ENCODE measurements at regions not wholly inside any gene's neighbourhood (a gene's known extent, or its start where the extent isn't known, plus 50 kb on each side); places are given as distances from the start of the nearest gene placed in this dataset.
"Not testable (repeated sequence)": the region's sequence is repeated elsewhere in the genome, so short reads cannot be mapped to it uniquely, and the experiment has no call there.

- no peak for DNase-seq
- intact Hi-C loops (cut with DNase I), result no loop called here
Measured at GRCh38 chr2:150122871-150123613, 364.4 kb downstream of the RND3 start.

- intact Hi-C loops (cut with DNase I), result no loop called here
- DNase-seq, result no peak
Measured at GRCh38 chr2:150122156-150122555, 365.3 kb downstream of the RND3 start.

- intact Hi-C loops (cut with DNase I), result no loop called here
- no peak for DNase-seq
Measured at GRCh38 chr2:150120326-150120955, 367.0 kb downstream of the RND3 start.

- intact Hi-C loops (cut with DNase I), result no loop called here
- DNase-seq, result no peak
Measured at GRCh38 chr2:150119819-150120218, 367.6 kb downstream of the RND3 start.

GRCh38 chr2:150114089-150114488 is 373.4 kb downstream of the RND3 start:
- intact Hi-C loops (cut with DNase I); DNase-seq: not testable (repeated sequence)

- intact Hi-C loops (cut with DNase I), result no loop called here
- DNase-seq, result no peak
Measured at GRCh38 chr2:150110548-150110947, 376.9 kb downstream of the RND3 start.

- DNase-seq, result no peak
- intact Hi-C loops (cut with DNase I), result no loop called here
Measured at GRCh38 chr2:150109912-150110311, 377.6 kb downstream of the RND3 start.

- intact Hi-C loops (cut with DNase I), result no loop called here
- no peak for DNase-seq
Measured at GRCh38 chr2:150109028-150109427, 378.4 kb downstream of the RND3 start.

- no peak for DNase-seq
- intact Hi-C loops (cut with DNase I), result no loop called here
Measured at GRCh38 chr2:150107816-150108215, 379.7 kb downstream of the RND3 start.

GRCh38 chr2:150107170-150107569 is 380.3 kb downstream of the RND3 start:
- no peak for DNase-seq
- intact Hi-C loops (cut with DNase I), result no loop called here

GRCh38 chr2:150101947-150102346 is 385.5 kb downstream of the RND3 start:
- DNase-seq, result no peak

GRCh38 chr2:150100834-150101233 is 386.6 kb downstream of the RND3 start:
- DNase-seq, result no peak
- intact Hi-C loops (cut with DNase I), result no loop called here

More at GRCh38 chr2:150101947-150102346, 385.5 kb downstream of the RND3 start:
- intact Hi-C loops (cut with DNase I), result no loop called here

GRCh38 chr2:150100336-150100735 is 387.1 kb downstream of the RND3 start:
- intact Hi-C loops (cut with DNase I), result no loop called here
- peak in 2 of 10 donors; percentile 23 to 64 for DNase-seq

- intact Hi-C loops (cut with DNase I), result no loop called here
- no peak for DNase-seq
Measured at GRCh38 chr2:150099805-150100204, 387.7 kb downstream of the RND3 start.

GRCh38 chr2:150097901-150098531 is 389.5 kb downstream of the RND3 start:
- intact Hi-C loops (cut with DNase I), result no loop called here
- DNase-seq, result no peak

GRCh38 chr2:150097402-150097801 is 390.1 kb downstream of the RND3 start:
- DNase-seq, result no peak
- intact Hi-C loops (cut with DNase I), result no loop called here

- no peak for DNase-seq
- intact Hi-C loops (cut with DNase I), result no loop called here
Measured at GRCh38 chr2:150095361-150096095, 391.9 kb downstream of the RND3 start.

GRCh38 chr2:150091846-150092245 is 395.6 kb downstream of the RND3 start:
- DNase-seq, result no peak
- intact Hi-C loops (cut with DNase I), result no loop called here

- no peak for DNase-seq
- intact Hi-C loops (cut with DNase I), result no loop called here
Measured at GRCh38 chr2:150090031-150090430, 397.4 kb downstream of the RND3 start.

- intact Hi-C loops (cut with DNase I), result no loop called here
- DNase-seq, result no peak
Measured at GRCh38 chr2:150088538-150088937, 398.9 kb downstream of the RND3 start.

- DNase-seq, result no peak
- intact Hi-C loops (cut with DNase I), result no loop called here
Measured at GRCh38 chr2:150085478-150085877, 402.0 kb downstream of the RND3 start.
